ENCODE measurements at regions not wholly inside any gene's neighbourhood (a gene's known extent, or its start where the extent isn't known, plus 50 kb on each side); places are given as distances from the start of the nearest gene placed in this dataset.

- Histone ChIP-seq H3K27me3 (no peaks in the 10 kb centered on the region), H3K4me1 (peaks cover 0 to 13% (median 7%) of the 10 kb centered on the region in 9 donors), H3K36me3 (no peaks in the 10 kb centered on the region), H3K4me3 (no peak overlapping the region), H3K27ac (peak overlapping the region in 5 of 10 donors; percentile 50 to 73 (median 69)), H3K9me3 (peaks cover 0 to 5% (median 0%) of the 10 kb centered on the region in 11 donors)
- no peak for ATAC-seq
- no peak for TF ChIP-seq CTCF (IDR thresholded peaks at IDR 0.05)
- no peak for DNase-seq
- intact Hi-C loops (cut with DNase I): loop anchor here in 1 of 10 donors (10.0 kb wide), 1 partner anchor 268 kb away; no protein-coding TSS in a partner anchor
- 86 to 90% methylated on average over 11 of the region's 11 CpGs for WGBS, 2 donors
Measured at GRCh38 chr4:152072906-152073305, 312.1 kb upstream of the GATB start.

GRCh38 chr4:152072001-152072485 lies 311.2 kb upstream of the GATB start:
- intact Hi-C loops (cut with DNase I): loop anchor here in 1 of 10 donors (10.0 kb wide), 1 partner anchor 267 kb away; no protein-coding TSS in a partner anchor
- Histone ChIP-seq H3K27ac (peak overlapping the region in 9 of 10 donors; percentile 25 to 73 (median 59)), H3K9me3 (no peaks in the 10 kb centered on the region), H3K4me1 (peaks cover 0 to 13% (median 7%) of the 10 kb centered on the region in 9 donors), H3K27me3 (no peaks in the 10 kb centered on the region), H3K36me3 (no peaks in the 10 kb centered on the region), H3K4me3 (no peak overlapping the region)
- ATAC-seq (peak; percentile 36 to 87 (median 54)), DNase-seq (peak; percentile 14 to 37)
- no peak for TF ChIP-seq CTCF (IDR thresholded peaks at IDR 0.05)
- WGBS, 2 donors: 61 to 65% methylated on average over 8 of the region's 8 CpGs

- 97 to 99% methylated on average over 6 of the region's 6 CpGs for WGBS, 2 donors
- no peaks in the 10 kb centered on the region for H3K36me3 ChIP-seq
- H3K4me3 ChIP-seq: no peak overlapping the region
- ATAC-seq (no peak), DNase-seq (no peak)
- intact Hi-C loops (cut with DNase I): loop anchor here in 1 of 10 donors (10.0 kb wide), 1 partner anchor 266 kb away; no protein-coding TSS in a partner anchor
- no peaks in the 10 kb centered on the region for H3K27me3 ChIP-seq
- no peaks in the 10 kb centered on the region for H3K9me3 ChIP-seq
- no peak overlapping the region for H3K27ac ChIP-seq
- H3K4me1 ChIP-seq: peaks cover 0 to 13% (median 7%) of the 10 kb centered on the region in 9 donors
- no peak for TF ChIP-seq CTCF (IDR thresholded peaks at IDR 0.05)
Measured at GRCh38 chr4:152070854-152071253, 310.0 kb upstream of the GATB start.

GRCh38 chr4:152068866-152069265 lies 308.1 kb upstream of the GATB start:
- TF ChIP-seq CTCF (IDR thresholded peaks at IDR 0.05): no peak
- intact Hi-C loops (cut with DNase I): no loop called here
- Histone ChIP-seq H3K4me1 (peaks cover 0 to 19% (median 7%) of the 10 kb centered on the region in 9 donors), H3K9me3 (no peaks in the 10 kb centered on the region), H3K36me3 (no peaks in the 10 kb centered on the region), H3K27me3 (no peaks in the 10 kb centered on the region), H3K4me3 (no peak overlapping the region), H3K27ac (no peak overlapping the region)
- ATAC-seq (no peak), DNase-seq (no peak)
- 72 to 75% methylated on average over 3 of the region's 3 CpGs for WGBS, 2 donors

Measured in heart right ventricle (tissue), 16 donors.